ENCODE measurements at regions not wholly inside any gene's neighbourhood (a gene's known extent, or its start where the extent isn't known, plus 50 kb on each side); places are given as distances from the start of the nearest gene placed in this dataset.

DNA sequence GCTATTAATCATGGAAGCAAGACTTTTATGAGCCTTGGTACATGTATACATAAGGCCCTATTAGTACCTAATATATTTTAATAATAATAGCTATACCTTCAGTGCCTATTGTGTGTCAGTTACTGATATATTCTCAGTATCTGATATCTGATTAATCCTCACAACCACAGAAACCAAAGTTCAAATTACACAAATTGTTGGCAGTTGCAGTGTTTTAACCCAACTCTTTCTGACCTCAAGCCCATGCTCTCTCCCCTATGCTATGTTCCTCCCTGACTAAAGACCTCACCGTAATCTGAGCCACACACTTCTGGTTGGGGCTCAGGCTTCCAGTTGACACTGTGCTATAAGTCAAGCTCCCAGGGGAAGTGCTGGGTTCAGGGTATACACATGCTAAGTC lies 214.4 kb downstream of the SPTSSA start:
- TF ChIP-seq TEAD4 (IDR thresholded peaks at IDR 0.05), result no peak
- TF ChIP-seq EGR1 (IDR thresholded peaks at IDR 0.05), result no peak
- no peak for TF ChIP-seq CEBPB (IDR thresholded peaks at IDR 0.05)

DNA sequence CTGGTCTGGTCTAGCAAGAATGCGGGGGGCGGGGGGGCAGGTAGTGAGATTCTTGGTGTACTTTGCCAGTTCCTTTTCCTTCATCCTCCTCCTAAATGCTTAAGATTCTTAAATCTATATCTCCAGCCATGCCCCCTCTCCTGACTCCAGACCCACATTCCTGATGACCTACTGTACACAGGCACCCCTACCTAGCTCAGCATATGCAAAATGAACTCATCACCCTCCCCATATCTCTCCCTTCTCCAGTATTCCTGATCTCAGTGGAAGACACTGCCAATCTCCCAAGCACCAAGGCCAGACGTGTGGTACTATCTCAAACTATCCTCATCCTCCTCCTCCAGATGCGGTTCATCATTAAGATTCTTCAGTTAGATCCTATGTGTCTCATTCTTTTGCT lies 215.8 kb downstream of the SPTSSA start:
- TF ChIP-seq, protein P1, sequence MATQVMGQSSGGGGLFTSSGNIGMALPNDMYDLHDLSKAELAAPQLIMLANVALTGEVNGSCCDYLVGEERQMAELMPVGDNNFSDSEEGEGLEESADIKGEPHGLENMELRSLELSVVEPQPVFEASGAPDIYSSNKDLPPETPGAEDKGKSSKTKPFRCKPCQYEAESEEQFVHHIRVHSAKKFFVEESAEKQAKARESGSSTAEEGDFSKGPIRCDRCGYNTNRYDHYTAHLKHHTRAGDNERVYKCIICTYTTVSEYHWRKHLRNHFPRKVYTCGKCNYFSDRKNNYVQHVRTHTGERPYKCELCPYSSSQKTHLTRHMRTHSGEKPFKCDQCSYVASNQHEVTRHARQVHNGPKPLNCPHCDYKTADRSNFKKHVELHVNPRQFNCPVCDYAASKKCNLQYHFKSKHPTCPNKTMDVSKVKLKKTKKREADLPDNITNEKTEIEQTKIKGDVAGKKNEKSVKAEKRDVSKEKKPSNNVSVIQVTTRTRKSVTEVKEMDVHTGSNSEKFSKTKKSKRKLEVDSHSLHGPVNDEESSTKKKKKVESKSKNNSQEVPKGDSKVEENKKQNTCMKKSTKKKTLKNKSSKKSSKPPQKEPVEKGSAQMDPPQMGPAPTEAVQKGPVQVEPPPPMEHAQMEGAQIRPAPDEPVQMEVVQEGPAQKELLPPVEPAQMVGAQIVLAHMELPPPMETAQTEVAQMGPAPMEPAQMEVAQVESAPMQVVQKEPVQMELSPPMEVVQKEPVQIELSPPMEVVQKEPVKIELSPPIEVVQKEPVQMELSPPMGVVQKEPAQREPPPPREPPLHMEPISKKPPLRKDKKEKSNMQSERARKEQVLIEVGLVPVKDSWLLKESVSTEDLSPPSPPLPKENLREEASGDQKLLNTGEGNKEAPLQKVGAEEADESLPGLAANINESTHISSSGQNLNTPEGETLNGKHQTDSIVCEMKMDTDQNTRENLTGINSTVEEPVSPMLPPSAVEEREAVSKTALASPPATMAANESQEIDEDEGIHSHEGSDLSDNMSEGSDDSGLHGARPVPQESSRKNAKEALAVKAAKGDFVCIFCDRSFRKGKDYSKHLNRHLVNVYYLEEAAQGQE (IDR thresholded peaks at IDR 0.05; ENCODE audit: low read depth), result no peak
- TF ChIP-seq ZBTB7A (IDR thresholded peaks at IDR 0.05; ENCODE audit: low read depth) (no peak), EGR1 (IDR thresholded peaks at IDR 0.05) (no peak)

DNA sequence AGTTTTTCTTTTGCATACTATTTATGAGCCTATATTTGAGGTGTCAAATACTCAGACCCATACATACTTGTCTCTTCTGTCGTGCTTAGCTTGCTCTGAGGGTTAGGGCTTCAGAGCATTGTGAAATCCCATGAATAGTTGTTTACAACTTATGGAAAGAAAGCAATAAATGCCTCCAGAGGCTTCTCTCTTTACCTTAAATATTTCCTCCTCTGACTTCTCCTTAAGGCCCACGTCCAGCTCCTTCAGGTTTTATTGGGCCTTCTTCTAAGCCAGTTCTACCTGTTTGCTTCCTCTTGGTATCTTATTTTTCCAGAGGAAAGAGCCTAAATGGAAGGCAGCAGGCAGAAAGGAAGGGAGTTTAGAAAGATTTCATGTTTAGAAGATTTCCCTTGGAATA lies 218.6 kb downstream of the SPTSSA start:
- TF ChIP-seq TEAD4 (IDR thresholded peaks at IDR 0.05), result no peak

DNA sequence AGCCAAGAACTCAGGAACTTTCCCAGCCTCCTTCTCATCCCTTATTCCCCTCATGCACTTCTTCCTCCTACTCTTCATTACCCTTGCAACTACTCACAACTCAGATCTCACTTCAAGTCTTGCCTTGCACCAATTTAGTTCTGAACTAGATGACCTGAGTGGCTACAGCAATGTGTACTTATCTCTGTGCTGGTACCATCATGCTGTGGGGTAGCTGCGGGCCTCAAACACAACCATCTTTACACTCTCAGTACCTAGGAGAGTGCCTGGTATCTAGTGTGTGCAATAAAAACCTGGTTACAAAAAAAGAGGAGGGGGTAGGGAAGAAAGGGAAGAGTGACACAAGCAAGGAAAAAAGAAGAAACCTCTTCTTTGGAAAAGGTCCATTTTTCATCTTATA lies 219.0 kb downstream of the SPTSSA start:
- TF ChIP-seq CREB1 (IDR thresholded peaks at IDR 0.05; ENCODE audit: low read depth), result no peak
- no peak for TF ChIP-seq CEBPB (IDR thresholded peaks at IDR 0.05)
- TF ChIP-seq, protein P1 (IDR thresholded peaks at IDR 0.05; ENCODE audit: low read depth), result peak; percentile 36; the same call in 1 of the 2 replicates

DNA sequence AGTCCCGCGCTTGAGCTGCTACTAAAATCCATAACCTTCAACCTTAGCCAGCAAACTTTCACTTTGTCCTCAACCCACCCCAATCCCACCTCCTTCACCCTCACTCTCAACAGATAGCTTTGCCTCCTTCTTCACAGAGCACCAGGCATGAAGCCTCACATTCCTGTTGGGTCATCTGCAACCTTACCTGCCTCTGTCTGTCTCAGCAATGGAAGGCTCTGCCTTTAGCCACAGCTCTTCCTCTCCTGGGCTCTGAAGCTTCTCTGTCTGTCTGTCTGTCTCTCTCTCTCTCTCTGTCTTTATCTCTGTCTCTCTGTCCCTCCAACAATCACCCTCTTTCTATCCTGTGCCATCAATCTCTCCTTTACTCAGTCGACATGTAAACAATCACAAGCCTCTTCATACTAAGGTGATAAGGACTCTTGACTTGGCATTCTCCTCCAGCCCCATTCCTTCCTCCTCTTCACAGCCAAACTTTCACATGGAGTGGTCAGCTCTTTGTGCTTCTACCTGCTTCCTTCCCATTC lies 220.8 kb downstream of the SPTSSA start:
- TF ChIP-seq CEBPB (IDR thresholded peaks at IDR 0.05) (no peak), EP300 (IDR thresholded peaks at IDR 0.05; ENCODE audit: borderline replicate concordance) (no peak), ZBTB7A (IDR thresholded peaks at IDR 0.05; ENCODE audit: low read depth) (no peak), RAD21 (IDR thresholded peaks at IDR 0.05; ENCODE audit: low read depth) (no peak), TEAD4 (IDR thresholded peaks at IDR 0.05) (no peak), NFIC (IDR thresholded peaks at IDR 0.05) (no peak), TCF12 (IDR thresholded peaks at IDR 0.05; ENCODE audit: low read depth) (no peak), TAF1 (IDR thresholded peaks at IDR 0.05; ENCODE audit: low read depth) (no peak), YY1 (IDR thresholded peaks at IDR 0.05; ENCODE audit: low read depth) (no peak), CREB1 (IDR thresholded peaks at IDR 0.05; ENCODE audit: low read depth) (no peak)
- TF ChIP-seq, protein P2, sequence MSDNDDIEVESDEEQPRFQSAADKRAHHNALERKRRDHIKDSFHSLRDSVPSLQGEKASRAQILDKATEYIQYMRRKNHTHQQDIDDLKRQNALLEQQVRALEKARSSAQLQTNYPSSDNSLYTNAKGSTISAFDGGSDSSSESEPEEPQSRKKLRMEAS (IDR thresholded peaks at IDR 0.05), result no peak
- TF ChIP-seq, protein P1 (IDR thresholded peaks at IDR 0.05; ENCODE audit: low read depth), result no peak
- TF ChIP-seq, protein P3, sequence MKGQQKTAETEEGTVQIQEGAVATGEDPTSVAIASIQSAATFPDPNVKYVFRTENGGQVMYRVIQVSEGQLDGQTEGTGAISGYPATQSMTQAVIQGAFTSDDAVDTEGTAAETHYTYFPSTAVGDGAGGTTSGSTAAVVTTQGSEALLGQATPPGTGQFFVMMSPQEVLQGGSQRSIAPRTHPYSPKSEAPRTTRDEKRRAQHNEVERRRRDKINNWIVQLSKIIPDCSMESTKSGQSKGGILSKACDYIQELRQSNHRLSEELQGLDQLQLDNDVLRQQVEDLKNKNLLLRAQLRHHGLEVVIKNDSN (IDR thresholded peaks at IDR 0.05), result no peak

DNA sequence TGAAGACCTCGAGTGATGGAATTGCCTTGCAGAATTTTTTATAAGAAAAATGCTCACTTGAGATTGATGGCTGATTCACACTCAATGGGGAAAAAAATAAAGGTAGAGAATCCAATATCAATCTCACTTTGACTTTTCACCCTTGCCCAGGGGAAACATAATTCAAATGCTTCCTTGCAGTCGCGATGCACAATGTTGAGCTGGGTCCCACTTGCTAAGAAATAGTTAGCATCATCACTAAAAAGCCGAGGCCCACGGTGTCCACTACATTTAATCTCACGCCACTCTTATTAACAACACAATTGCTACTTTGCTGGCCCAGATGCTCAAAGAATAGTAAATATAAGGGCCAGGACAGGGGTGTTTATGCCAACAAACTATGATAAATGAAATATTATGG lies 223.4 kb downstream of the SPTSSA start:
- TF ChIP-seq CEBPB (IDR thresholded peaks at IDR 0.05), result no peak
- TF ChIP-seq, protein P1 (IDR thresholded peaks at IDR 0.05; ENCODE audit: low read depth), result no peak
- no peak for TF ChIP-seq YY1 (IDR thresholded peaks at IDR 0.05; ENCODE audit: low read depth)
